Neural progenitor cell (in vitro differentiated cells): ENCODE measurements at regions not wholly inside any gene's neighbourhood (a gene's known extent, or its start where the extent isn't known, plus 50 kb on each side); places are given as distances from the start of the nearest gene placed in this dataset.

Experiments
- DNase-seq: peaks from one replicate; pipeline ENCODE4 v3.0.0-alpha.2; 2016; ENCODE audit warnings: low spot score
- H2AFZ ChIP-seq: fragments of 200-600 bp; sonication (generic); replicated peaks from 2 replicates; pipeline ENCODE4 v1.6.1; 2016; ENCODE audit warnings: antibody characterized with exemption
- H3F3A ChIP-seq: fragments of 200-600 bp; sonication (generic); 2 replicates; pipeline ENCODE4 v1.6.1; 2016; ENCODE audit warnings: antibody characterized with exemption, low read depth
- H3K27ac ChIP-seq: fragments of 200-600 bp; sonication (generic); 2 replicates; pipeline ENCODE4 v1.5.1; 2016; ENCODE audit warnings: mild to moderate bottlenecking
- H3K27me3 ChIP-seq: fragments of 200-600 bp; sonication (generic); 2 replicates; pipeline ENCODE4 v1.6.1; 2016; ENCODE audit warnings: mild to moderate bottlenecking, moderate library complexity
- H3K36me3 ChIP-seq: fragments of 200-600 bp; sonication (generic); 2 replicates; pipeline ENCODE4 v1.5.1; 2016
- H3K4me1 ChIP-seq: fragments of 200-600 bp; sonication (generic); 2 replicates; pipeline ENCODE4 v1.6.1; 2016; ENCODE audit warnings: mixed run types
- H3K4me2 ChIP-seq: fragments of 200-600 bp; sonication (generic); 2 replicates; pipeline ENCODE4 v1.6.1; 2016
- H3K4me3 ChIP-seq: fragments of 200-600 bp; sonication (generic); 2 replicates; pipeline ENCODE4 v1.5.1; 2016
- H3K79me2 ChIP-seq: fragments of 200-600 bp; sonication (generic); 2 replicates; pipeline ENCODE4 v1.6.1; 2016; ENCODE audit warnings: low read depth
- H3K9ac ChIP-seq: fragments of 200-600 bp; sonication (generic); 2 replicates; pipeline ENCODE4 v1.6.1; 2016
- H3K9me3 ChIP-seq: fragments of 200-600 bp; sonication (generic); 2 replicates; pipeline ENCODE4 v1.5.1; 2016; ENCODE audit warnings: low read depth
- H4K20me1 ChIP-seq: fragments of 200-600 bp; sonication (generic); 2 replicates; pipeline ENCODE4 v1.6.1; 2016; ENCODE audit warnings: low read depth
- H3K27ac Mint-ChIP-seq: 3 replicates; pipeline ENCODE4 v1.8.0; 2021; ENCODE audit warnings: mixed read lengths
- H3K27me3 Mint-ChIP-seq: 2 replicates; pipeline ENCODE4 v1.8.0; 2022; ENCODE audit warnings: low read depth, mild to moderate bottlenecking, inconsistent platforms, moderate library complexity, mixed read lengths; ENCODE audit not compliant: insufficient read depth
- H3K36me3 Mint-ChIP-seq: 3 replicates; pipeline ENCODE4 v1.8.0; 2021; ENCODE audit warnings: mixed read lengths
- H3K4me1 Mint-ChIP-seq: 3 replicates; pipeline ENCODE4 v1.8.0; 2021; ENCODE audit warnings: mixed read lengths
- H3K4me3 Mint-ChIP-seq: 3 replicates; pipeline ENCODE4 v1.8.0; 2021; ENCODE audit warnings: mild to moderate bottlenecking, moderate library complexity, mixed read lengths
- H3K9me3 Mint-ChIP-seq: 3 replicates; pipeline ENCODE4 v1.8.0; 2020; ENCODE audit warnings: mixed read lengths
- CTCF ChIP-seq: fragments of 200-600 bp; sonication (generic); IDR thresholded peaks from 2 replicates; pipeline ENCODE4 v1.5.1; 2017; ENCODE audit warnings: antibody characterized with exemption, mild to moderate bottlenecking
- EZH2 ChIP-seq: fragments of 200-600 bp; sonication (generic); IDR thresholded peaks from 2 replicates; pipeline ENCODE4 v1.6.1; 2017; ENCODE audit warnings: antibody characterized with exemption, mild to moderate bottlenecking, moderate library complexity
- EZH2phosphoT487 ChIP-seq: fragments of 200-600 bp; sonication (generic); IDR thresholded peaks from 2 replicates; pipeline ENCODE4 v1.6.1; 2017; ENCODE audit warnings: antibody characterized with exemption

GRCh38 chr1:34379911-34380310, 203.2 kb downstream of the C1orf94 start:
- TF ChIP-seq EZH2phosphoT487 (no peak), EZH2 (no peak), CTCF (no peak)
- Mint-ChIP-seq H3K36me3 (no peaks in the 10 kb centered on the region), H3K27me3 (no peaks in the 10 kb centered on the region), H3K4me3 (no peak overlapping the region), H3K27ac (no peak overlapping the region), H3K9me3 (peaks cover 2% of the 10 kb centered on the region), H3K4me1 (peaks cover 28% of the 10 kb centered on the region)
- no peak overlapping the region for H2AFZ ChIP-seq
- no peak overlapping the region for H3K9ac ChIP-seq
- no peaks in the 10 kb centered on the region for H3F3A ChIP-seq
- H3K36me3 ChIP-seq = no peaks in the 10 kb centered on the region
- no peak for DNase-seq
- no peaks in the 10 kb centered on the region for H3K79me2 ChIP-seq
- H3K4me1 ChIP-seq = peaks cover 8% of the 10 kb centered on the region
- H3K9me3 ChIP-seq = no peaks in the 10 kb centered on the region
- no peaks in the 10 kb centered on the region for H4K20me1 ChIP-seq
- H3K27me3 ChIP-seq = no peaks in the 10 kb centered on the region
- H3K4me2 ChIP-seq = no peak overlapping the region
- no peak overlapping the region for H3K4me3 ChIP-seq
- no peak overlapping the region for H3K27ac ChIP-seq

- peak overlapping the region; percentile 39 for H3K27ac Mint-ChIP-seq
- H3K4me1 Mint-ChIP-seq = peaks cover 28% of the 10 kb centered on the region
- no peak overlapping the region for H3K4me3 ChIP-seq
- no peak overlapping the region for H2AFZ ChIP-seq
- no peaks in the 10 kb centered on the region for H3K79me2 ChIP-seq
- H3K9me3 Mint-ChIP-seq = peaks cover 2% of the 10 kb centered on the region
- TF ChIP-seq EZH2phosphoT487 = no peak
- TF ChIP-seq EZH2 = no peak
- no peak for TF ChIP-seq CTCF
- H3K27ac ChIP-seq = no peak overlapping the region
- no peaks in the 10 kb centered on the region for H3K9me3 ChIP-seq
- no peak overlapping the region for H3K4me2 ChIP-seq
- H3K4me1 ChIP-seq = peaks cover 5% of the 10 kb centered on the region
- H3K27me3 Mint-ChIP-seq = no peaks in the 10 kb centered on the region
- H3F3A ChIP-seq = no peaks in the 10 kb centered on the region
- no peaks in the 10 kb centered on the region for H3K36me3 Mint-ChIP-seq
- H3K36me3 ChIP-seq = no peaks in the 10 kb centered on the region
- H3K9ac ChIP-seq = no peak overlapping the region
- H3K4me3 Mint-ChIP-seq = no peak overlapping the region
- H3K27me3 ChIP-seq = no peaks in the 10 kb centered on the region
- no peak for DNase-seq
- H4K20me1 ChIP-seq = no peaks in the 10 kb centered on the region
Observed at GRCh38 chr1:34380526-34381124, 203.9 kb downstream of the C1orf94 start.

- H3K4me3 Mint-ChIP-seq = no peak overlapping the region
- DNase-seq = no peak
- H3K9me3 ChIP-seq = no peaks in the 10 kb centered on the region
- no peaks in the 10 kb centered on the region for H3K79me2 ChIP-seq
- no peak overlapping the region for H3K4me2 ChIP-seq
- H3K4me1 Mint-ChIP-seq = no peaks in the 10 kb centered on the region
- H3K27me3 ChIP-seq = no peaks in the 10 kb centered on the region
- TF ChIP-seq EZH2 = no peak
- no peak for TF ChIP-seq EZH2phosphoT487
- no peak for TF ChIP-seq CTCF
- no peaks in the 10 kb centered on the region for H3K4me1 ChIP-seq
- H3K27me3 Mint-ChIP-seq = peaks cover 2% of the 10 kb centered on the region
- H4K20me1 ChIP-seq = no peaks in the 10 kb centered on the region
- no peak overlapping the region for H3K27ac Mint-ChIP-seq
- no peak overlapping the region for H2AFZ ChIP-seq
- no peaks in the 10 kb centered on the region for H3K36me3 Mint-ChIP-seq
- no peaks in the 10 kb centered on the region for H3K36me3 ChIP-seq
- H3K27ac ChIP-seq = no peak overlapping the region
- H3K9me3 Mint-ChIP-seq = peaks cover 4% of the 10 kb centered on the region
- no peak overlapping the region for H3K9ac ChIP-seq
- no peaks in the 10 kb centered on the region for H3F3A ChIP-seq
- H3K4me3 ChIP-seq = no peak overlapping the region
Observed at GRCh38 chr1:34389974-34390373, 213.3 kb downstream of the C1orf94 start.
